CD14-positive monocyte (primary cell): ENCODE measurements at regions not wholly inside any gene's neighbourhood (a gene's known extent, or its start where the extent isn't known, plus 50 kb on each side); places are given as distances from the start of the nearest gene placed in this dataset.

Experiments used
- DNase-seq, 3 donors: peaks; one replicate each; pipeline ENCODE4 v3.0.0-alpha.2; 2011 to 2022
- H2AFZ ChIP-seq: 2 replicates; pipeline ENCODE4 v1.6.0; 2012; ENCODE audit warnings: mild to moderate bottlenecking, low read depth, low read length, inconsistent platforms; ENCODE audit not compliant: insufficient read depth, poor library complexity, severe bottlenecking
- H3K27ac ChIP-seq, 2 donors: 1 replicate in 1 of 2; 2 replicates in 1 of 2; pipeline ENCODE4 v1.5.1; 2012 to 2013; ENCODE audit warnings: low read length in 2 of 2, control low read depth in 1 of 2, inconsistent platforms in 1 of 2, low read depth in 1 of 2, mild to moderate bottlenecking in 1 of 2
- H3K27me3 ChIP-seq, 2 donors: one replicate each; pipeline versions ENCODE4 v1.6.0 to v1.6.1; 2011 to 2013; ENCODE audit warnings: low read length in 2 of 2; ENCODE audit not compliant: control insufficient read depth in 2 of 2, insufficient read depth in 2 of 2
- H3K36me3 ChIP-seq, 2 donors: replicated peaks in 1 of 2; 1 replicate in 1 of 2; 2 replicates in 1 of 2; pipeline versions ENCODE4 v1.5.1 to v1.6.1; 2012 to 2013; ENCODE audit warnings: low read length in 2 of 2, control low read depth in 1 of 2, inconsistent platforms in 1 of 2, mild to moderate bottlenecking in 1 of 2; ENCODE audit not compliant: insufficient read depth in 2 of 2, control insufficient read depth in 1 of 2
- H3K4me1 ChIP-seq, 2 donors: 1 replicate in 1 of 2; 2 replicates in 1 of 2; pipeline versions ENCODE4 v1.5.1 to v1.6.1; 2012 to 2013; ENCODE audit warnings: low read length in 2 of 2, control low read depth in 1 of 2, inconsistent platforms in 1 of 2, mild to moderate bottlenecking in 1 of 2, moderate library complexity in 1 of 2; ENCODE audit not compliant: insufficient read depth in 2 of 2, control insufficient read depth in 1 of 2
- H3K4me2 ChIP-seq: replicated peaks from 2 replicates; pipeline ENCODE3; 2012; ENCODE audit warnings: low read length, moderate library complexity, mild to moderate bottlenecking; ENCODE audit not compliant: poor library complexity, severe bottlenecking; ENCODE audit errors: extremely low read depth
- H3K4me3 ChIP-seq, 3 experiments: fragments of 200-600 bp in 1 of 3; sonication (generic) in 1 of 3; replicated peaks in 1 of 3; 1 replicate in 2 of 3; 2 replicates in 1 of 3; pipeline ENCODE4 v1.5.1; 2011 to 2013; ENCODE audit warnings: low read length in 3 of 3, mild to moderate bottlenecking in 3 of 3, control low read depth in 2 of 3, low read depth in 2 of 3, inconsistent platforms in 1 of 3, moderate library complexity in 1 of 3
- H3K79me2 ChIP-seq: 2 replicates; pipeline ENCODE4 v1.6.0; 2012; ENCODE audit warnings: mild to moderate bottlenecking, control low read depth, inconsistent platforms, low read length, moderate library complexity; ENCODE audit not compliant: insufficient read depth
- H3K9ac ChIP-seq: 2 replicates; pipeline ENCODE4 v1.6.0; 2017; ENCODE audit warnings: low read length, mild to moderate bottlenecking; ENCODE audit not compliant: insufficient read depth, poor library complexity, severe bottlenecking
- H3K9me3 ChIP-seq, 2 donors: replicated peaks in 1 of 2; 1 replicate in 1 of 2; 2 replicates in 1 of 2; pipeline versions ENCODE4 v1.5.1 to v1.6.1; 2012 to 2013; ENCODE audit warnings: low read length in 2 of 2, control low read depth in 1 of 2; ENCODE audit not compliant: control insufficient read depth in 1 of 2, insufficient read depth in 1 of 2
- H4K20me1 ChIP-seq: 2 replicates; pipeline ENCODE4 v1.6.0; 2012; ENCODE audit warnings: mild to moderate bottlenecking, low read length, control low read depth, moderate library complexity; ENCODE audit not compliant: insufficient read depth
- H3K27ac Mint-ChIP-seq, 7 donors: one replicate each; pipeline ENCODE4 v1.8.0; 2020; ENCODE audit warnings: mild to moderate bottlenecking in 7 of 7, mixed read lengths in 7 of 7, moderate library complexity in 6 of 7, inconsistent platforms in 2 of 7
- H3K27me3 Mint-ChIP-seq, 3 donors: one replicate each; pipeline ENCODE4 v1.8.0; 2021 to 2022; ENCODE audit warnings: low read depth in 3 of 3, mild to moderate bottlenecking in 3 of 3, mixed read lengths in 3 of 3, moderate library complexity in 3 of 3, inconsistent platforms in 1 of 3
- H3K36me3 Mint-ChIP-seq, 2 donors: one replicate each; pipeline ENCODE4 v1.8.0; 2020; ENCODE audit warnings: mixed read lengths in 2 of 2, inconsistent platforms in 1 of 2, mild to moderate bottlenecking in 1 of 2
- H3K4me1 Mint-ChIP-seq: one replicate; pipeline ENCODE4 v1.8.0; 2020; ENCODE audit warnings: mild to moderate bottlenecking, mixed read lengths
- H3K4me3 Mint-ChIP-seq, 2 donors: one replicate each; pipeline ENCODE4 v1.8.0; 2020; ENCODE audit warnings: mild to moderate bottlenecking in 2 of 2, mixed read lengths in 2 of 2, moderate library complexity in 1 of 2
- H3K9me3 Mint-ChIP-seq, 7 donors: one replicate each; pipeline ENCODE4 v1.8.0; 2020 to 2022; ENCODE audit warnings: mixed read lengths in 7 of 7, mild to moderate bottlenecking in 6 of 7, moderate library complexity in 6 of 7, inconsistent platforms in 2 of 7
- WGBS: methylation state at CpG from one replicate; pipeline ENCODE4 v1.1.5; 2013; ENCODE audit warnings: missing lambda C conversion rate; ENCODE audit not compliant: insufficient coverage; 5-methylcytosine and 5-hydroxymethylcytosine counted together
- intact Hi-C, 2 donors: fragments of 100-400 bp; cut with micrococcal nuclease; formaldehyde crosslinking; loops; one replicate each; pipeline versions ENCODE4 v1.15.0 to v1.15.1; 2023
- TF ChIP-seq, protein P1 (sequence below): fragments of 200-600 bp; IDR thresholded peaks from one replicate; pipeline ENCODE4 v1.8.0; 2022; ENCODE audit warnings: antibody characterized with exemption, mild to moderate bottlenecking

DNA sequence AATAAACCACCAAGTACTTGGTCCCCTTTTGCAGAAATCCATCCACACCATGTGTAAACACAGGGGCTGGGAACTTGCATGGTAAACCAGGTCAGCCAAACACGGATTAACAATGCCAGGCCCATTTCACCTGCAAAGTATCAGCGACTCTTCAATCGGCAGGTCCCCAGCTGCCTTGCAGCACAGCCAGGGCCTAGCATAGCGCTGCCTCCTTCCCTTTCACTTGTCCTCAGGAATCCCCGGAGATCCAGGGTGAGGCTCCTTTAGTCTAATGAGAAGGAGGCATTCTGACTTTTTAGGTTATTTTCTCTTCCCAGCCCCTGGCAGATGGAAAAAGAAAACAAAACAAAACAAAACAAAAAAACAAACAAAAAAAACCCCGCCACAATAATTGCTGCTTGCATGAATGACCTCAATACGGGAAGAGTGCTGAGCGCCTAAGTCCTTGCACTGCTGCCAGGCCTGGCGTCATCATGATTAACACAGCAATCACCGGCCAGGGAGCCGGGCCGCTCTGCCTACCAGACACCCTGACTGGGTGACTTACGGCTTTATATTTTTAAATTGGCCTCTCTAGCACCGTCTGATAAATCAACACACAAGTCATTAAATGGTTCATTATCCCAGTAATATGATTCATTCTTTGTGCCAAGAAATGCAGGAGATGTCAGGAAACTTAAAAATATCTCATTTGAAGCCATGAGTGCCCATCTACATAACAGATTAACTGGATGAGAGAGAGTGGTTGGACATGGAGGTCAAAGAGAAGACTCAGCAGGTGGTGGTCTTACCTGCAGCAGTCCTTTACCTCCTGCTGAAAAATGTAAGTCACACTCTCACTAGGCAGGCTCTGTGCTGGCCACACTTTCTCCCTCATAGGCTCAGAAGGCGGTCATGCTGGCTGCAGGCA lies 692.7 kb downstream of the UQCRFS1 start:
- H2AFZ ChIP-seq, result no peak overlapping the region
- Mint-ChIP-seq H3K27ac (no peak overlapping the region), H3K27me3 (peaks cover 0 to 2% (median 2%) of the 10 kb centered on the region in 3 donors), H3K4me3 (no peak overlapping the region), H3K36me3 (no peaks in the 10 kb centered on the region), H3K4me1 (peaks cover 9% of the 10 kb centered on the region), H3K9me3 (peaks cover 0 to 6% (median 3%) of the 10 kb centered on the region in 7 donors)
- no peak overlapping the region for H3K27ac ChIP-seq
- no peak for DNase-seq
- no peak overlapping the region for H3K9ac ChIP-seq
- H3K79me2 ChIP-seq, result no peaks in the 10 kb centered on the region
- H3K4me3 ChIP-seq, result no peak overlapping the region
- TF ChIP-seq, protein P1, sequence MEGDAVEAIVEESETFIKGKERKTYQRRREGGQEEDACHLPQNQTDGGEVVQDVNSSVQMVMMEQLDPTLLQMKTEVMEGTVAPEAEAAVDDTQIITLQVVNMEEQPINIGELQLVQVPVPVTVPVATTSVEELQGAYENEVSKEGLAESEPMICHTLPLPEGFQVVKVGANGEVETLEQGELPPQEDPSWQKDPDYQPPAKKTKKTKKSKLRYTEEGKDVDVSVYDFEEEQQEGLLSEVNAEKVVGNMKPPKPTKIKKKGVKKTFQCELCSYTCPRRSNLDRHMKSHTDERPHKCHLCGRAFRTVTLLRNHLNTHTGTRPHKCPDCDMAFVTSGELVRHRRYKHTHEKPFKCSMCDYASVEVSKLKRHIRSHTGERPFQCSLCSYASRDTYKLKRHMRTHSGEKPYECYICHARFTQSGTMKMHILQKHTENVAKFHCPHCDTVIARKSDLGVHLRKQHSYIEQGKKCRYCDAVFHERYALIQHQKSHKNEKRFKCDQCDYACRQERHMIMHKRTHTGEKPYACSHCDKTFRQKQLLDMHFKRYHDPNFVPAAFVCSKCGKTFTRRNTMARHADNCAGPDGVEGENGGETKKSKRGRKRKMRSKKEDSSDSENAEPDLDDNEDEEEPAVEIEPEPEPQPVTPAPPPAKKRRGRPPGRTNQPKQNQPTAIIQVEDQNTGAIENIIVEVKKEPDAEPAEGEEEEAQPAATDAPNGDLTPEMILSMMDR, result no peak
- H3K4me1 ChIP-seq, result peaks cover 0 to 3% of the 10 kb centered on the region in 2 donors
- no peak overlapping the region for H3K4me2 ChIP-seq
- no peaks in the 10 kb centered on the region for H3K9me3 ChIP-seq
- H3K36me3 ChIP-seq, result no peaks in the 10 kb centered on the region
- H4K20me1 ChIP-seq, result no peaks in the 10 kb centered on the region
- no peaks in the 10 kb centered on the region for H3K27me3 ChIP-seq
- 96% methylated on average over 7 of the region's 15 CpGs for WGBS
- intact Hi-C loops, result no loop called here

DNA sequence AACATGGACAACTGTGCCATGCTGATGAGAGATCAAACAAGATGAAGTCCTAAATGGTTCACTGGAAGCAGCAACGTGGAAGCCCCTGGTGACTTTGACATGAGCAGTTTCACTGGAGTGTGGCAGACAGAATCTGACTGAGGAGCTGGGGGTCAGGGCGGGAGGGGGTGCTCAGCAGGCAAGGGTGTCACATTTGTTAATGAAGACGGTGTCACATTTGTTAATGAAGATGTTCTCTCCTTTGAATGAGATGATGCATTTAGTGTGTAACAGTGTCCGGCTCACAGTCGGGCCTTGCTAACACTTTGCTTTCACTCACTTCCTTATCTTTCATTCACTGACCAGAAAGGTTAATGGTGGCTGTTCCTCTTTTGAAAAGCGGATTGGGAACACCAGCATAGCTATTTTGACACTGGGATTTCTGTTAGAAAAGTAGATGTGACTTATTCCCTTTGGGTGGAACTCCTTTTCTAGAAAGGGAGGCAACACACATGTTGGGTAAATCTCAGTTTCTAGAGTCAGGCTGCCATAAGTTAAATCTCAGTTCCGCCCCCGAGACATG lies 693.7 kb downstream of the UQCRFS1 start:
- H3K27ac Mint-ChIP-seq, result peak overlapping the region in 2 of 7 donors; percentile 36 to 60
- no peaks in the 10 kb centered on the region for H3K27me3 ChIP-seq
- H3K4me1 ChIP-seq, result peaks cover 0 to 3% of the 10 kb centered on the region in 2 donors
- no peaks in the 10 kb centered on the region for H3K36me3 ChIP-seq
- no peaks in the 10 kb centered on the region for H3K36me3 Mint-ChIP-seq
- peak overlapping the region; percentile 40 for H2AFZ ChIP-seq
- no peak overlapping the region for H3K4me3 Mint-ChIP-seq
- peaks cover 0 to 2% (median 2%) of the 10 kb centered on the region in 3 donors for H3K27me3 Mint-ChIP-seq
- no peak overlapping the region for H3K4me2 ChIP-seq
- H3K79me2 ChIP-seq, result no peaks in the 10 kb centered on the region
- H3K27ac ChIP-seq, result no peak overlapping the region
- H3K9me3 Mint-ChIP-seq, result peaks cover 0 to 6% (median 2%) of the 10 kb centered on the region in 7 donors
- peaks cover 9% of the 10 kb centered on the region for H3K4me1 Mint-ChIP-seq
- no peak overlapping the region for H3K9ac ChIP-seq
- intact Hi-C loops, result no loop called here
- no peaks in the 10 kb centered on the region for H4K20me1 ChIP-seq
- TF ChIP-seq, protein P1, result no peak
- DNase-seq, result peak in 2 of 3 donors; percentile 12 to 26
- no peak overlapping the region for H3K4me3 ChIP-seq
- H3K9me3 ChIP-seq, result no peaks in the 10 kb centered on the region
- WGBS, result 90% methylated on average over 3 of the region's 8 CpGs
